Body of pancreas (tissue), 4 donors: ENCODE measurements at regions not wholly inside any gene's neighbourhood (a gene's known extent, or its start where the extent isn't known, plus 50 kb on each side); places are given as distances from the start of the nearest gene placed in this dataset.

ENCODE experiments used
- POLR2A ChIP-seq, 3 donors: fragments of 450-650 bp; IDR thresholded peaks; one replicate each; pipeline ENCODE4 v1.6.1; 2016; ENCODE audit warnings: antibody characterized with exemption in 3 of 3, mild to moderate bottlenecking in 2 of 3
- TF ChIP-seq, protein P1 (sequence below), 7 experiments: fragments of 450-650 bp in 4 of 7; fragments of 200-600 bp in 3 of 7; sonication (generic) in 3 of 7; IDR thresholded peaks; one replicate each; pipeline ENCODE4 v1.5.1; 2016 to 2019; ENCODE audit warnings: antibody characterized with exemption in 7 of 7

DNA sequence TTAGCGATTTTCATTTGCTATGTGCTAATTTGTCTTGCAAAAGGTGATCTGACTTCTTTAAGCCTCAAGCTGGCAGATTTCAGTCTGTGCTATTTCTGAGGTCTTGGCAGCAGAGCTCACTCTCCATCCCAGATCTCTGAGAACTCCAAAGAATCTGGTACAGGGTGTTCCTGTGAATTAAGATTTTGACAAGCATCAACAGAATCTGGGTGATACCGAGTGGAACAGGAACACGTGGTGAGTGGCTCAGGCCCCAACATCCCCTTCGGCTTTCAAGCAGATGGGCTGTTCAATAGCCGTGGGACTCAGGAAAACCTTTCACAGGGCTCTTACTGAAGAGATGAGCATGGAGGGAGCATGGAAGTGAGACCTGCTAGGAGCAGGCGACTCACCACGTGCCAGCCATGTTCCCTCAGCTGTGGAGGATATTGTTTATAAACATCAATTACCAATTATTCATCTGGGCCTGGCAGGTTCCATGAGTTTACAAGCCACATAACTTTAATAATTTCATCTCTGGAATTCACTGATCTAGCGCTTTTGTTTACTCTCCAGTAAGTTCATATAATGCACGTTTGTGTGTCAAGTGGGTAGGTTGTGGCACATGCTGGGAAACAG is 103.4 kb upstream of the SELENOK start:
- TF ChIP-seq, protein P1, sequence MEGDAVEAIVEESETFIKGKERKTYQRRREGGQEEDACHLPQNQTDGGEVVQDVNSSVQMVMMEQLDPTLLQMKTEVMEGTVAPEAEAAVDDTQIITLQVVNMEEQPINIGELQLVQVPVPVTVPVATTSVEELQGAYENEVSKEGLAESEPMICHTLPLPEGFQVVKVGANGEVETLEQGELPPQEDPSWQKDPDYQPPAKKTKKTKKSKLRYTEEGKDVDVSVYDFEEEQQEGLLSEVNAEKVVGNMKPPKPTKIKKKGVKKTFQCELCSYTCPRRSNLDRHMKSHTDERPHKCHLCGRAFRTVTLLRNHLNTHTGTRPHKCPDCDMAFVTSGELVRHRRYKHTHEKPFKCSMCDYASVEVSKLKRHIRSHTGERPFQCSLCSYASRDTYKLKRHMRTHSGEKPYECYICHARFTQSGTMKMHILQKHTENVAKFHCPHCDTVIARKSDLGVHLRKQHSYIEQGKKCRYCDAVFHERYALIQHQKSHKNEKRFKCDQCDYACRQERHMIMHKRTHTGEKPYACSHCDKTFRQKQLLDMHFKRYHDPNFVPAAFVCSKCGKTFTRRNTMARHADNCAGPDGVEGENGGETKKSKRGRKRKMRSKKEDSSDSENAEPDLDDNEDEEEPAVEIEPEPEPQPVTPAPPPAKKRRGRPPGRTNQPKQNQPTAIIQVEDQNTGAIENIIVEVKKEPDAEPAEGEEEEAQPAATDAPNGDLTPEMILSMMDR (IDR thresholded peaks at IDR 0.05) = no peak
- TF ChIP-seq POLR2A (IDR thresholded peaks at IDR 0.05) = no peak
